C4-2B (cell line): ENCODE measurements at regions not wholly inside any gene's neighbourhood (a gene's known extent, or its start where the extent isn't known, plus 50 kb on each side); places are given as distances from the start of the nearest gene placed in this dataset.

ENCODE experiments used
- CTCF ChIP-seq: fragments of 450-650 bp; conservative IDR thresholded peaks from 2 replicates; pipeline ENCODE4 v1.5.1; 2017; ENCODE audit warnings: mild to moderate bottlenecking
- ZFX ChIP-seq: fragments of 450-650 bp; IDR thresholded peaks from 2 replicates; pipeline ENCODE4 v1.6.1; 2017

GRCh38 chr2:147273628-147274027 lies 571.2 kb upstream of the ACVR2A start:
- TF ChIP-seq CTCF (no peak), ZFX (no peak)
